Inflammatory macrophage (primary cell): ENCODE measurements at regions not wholly inside any gene's neighbourhood (a gene's known extent, or its start where the extent isn't known, plus 50 kb on each side); places are given as distances from the start of the nearest gene placed in this dataset.

ENCODE experiments used
- DNase-seq, 2 donors: peaks; one replicate each; pipeline ENCODE4 v3.0.0-alpha.2; 2020 to 2022

- DNase-seq, result no peak
These were observed 75.1 kb upstream of the PLPP4 start for GRCh38 chr10:120381931-120382330.

GRCh38 chr10:120382360-120382759 lies 74.7 kb upstream of the PLPP4 start:
- no peak for DNase-seq

GRCh38 chr10:120385992-120386391 lies 71.0 kb upstream of the PLPP4 start:
- no peak for DNase-seq

DNA sequence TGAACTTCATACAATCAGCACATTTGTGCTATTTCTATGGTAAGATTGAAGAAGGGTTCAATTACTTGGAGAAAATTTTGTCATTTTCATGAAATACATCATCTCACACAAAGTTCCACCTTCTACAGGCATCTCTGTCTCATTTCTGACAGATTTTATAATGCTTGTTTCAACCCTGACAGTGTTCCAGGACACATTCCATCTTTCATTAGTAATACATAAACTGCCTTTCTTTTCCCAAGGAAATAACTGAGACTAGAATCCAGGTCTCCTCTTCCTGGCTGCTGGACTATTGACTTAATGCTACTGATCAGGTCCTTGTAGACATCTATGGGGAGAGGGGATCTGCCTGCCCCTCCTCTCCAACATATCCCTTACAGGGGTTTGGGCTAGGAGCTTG lies 70.1 kb upstream of the PLPP4 start:
- DNase-seq, result no peak

- DNase-seq, result no peak
These were observed 69.7 kb upstream of the PLPP4 start for GRCh38 chr10:120387326-120387725.

DNA sequence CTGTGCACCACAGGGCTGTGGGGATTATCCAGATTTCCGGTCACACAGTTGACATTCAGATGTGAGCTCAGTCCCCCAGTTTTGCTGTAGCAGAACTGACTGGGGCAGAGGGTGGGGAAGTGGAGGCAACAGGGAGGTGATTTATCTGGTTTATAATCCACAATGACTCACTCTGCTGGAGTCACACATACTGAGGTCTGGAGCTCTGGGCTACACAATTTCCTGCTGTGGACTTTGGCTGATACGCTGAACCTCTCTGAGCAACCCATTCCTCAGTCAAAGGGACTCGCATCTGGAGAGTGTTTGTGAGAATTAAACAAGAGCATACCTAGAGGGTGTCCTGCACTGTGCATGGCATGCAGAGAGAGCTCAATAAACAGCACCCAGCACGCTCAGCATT lies 64.8 kb upstream of the PLPP4 start:
- no peak for DNase-seq

DNA sequence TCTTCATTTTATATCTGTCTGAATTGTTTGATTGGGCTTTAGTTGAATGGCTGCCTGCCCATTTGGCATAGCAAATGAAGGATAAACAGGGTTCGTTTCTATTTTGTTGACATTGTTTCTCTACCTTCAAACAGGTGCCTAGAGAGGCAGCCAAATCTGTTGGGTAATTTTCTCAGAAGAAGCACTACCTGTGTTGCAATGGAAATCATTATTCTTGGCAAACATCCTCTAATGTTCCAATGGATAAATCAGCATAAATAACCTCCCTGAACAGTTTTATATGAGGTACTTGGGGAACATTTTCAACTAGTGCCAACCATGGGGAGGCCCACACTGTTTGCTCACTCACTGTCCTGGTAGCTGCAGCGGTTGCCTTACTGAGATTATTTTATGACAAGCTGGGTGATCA lies 64.4 kb upstream of the PLPP4 start:
- no peak for DNase-seq

DNA sequence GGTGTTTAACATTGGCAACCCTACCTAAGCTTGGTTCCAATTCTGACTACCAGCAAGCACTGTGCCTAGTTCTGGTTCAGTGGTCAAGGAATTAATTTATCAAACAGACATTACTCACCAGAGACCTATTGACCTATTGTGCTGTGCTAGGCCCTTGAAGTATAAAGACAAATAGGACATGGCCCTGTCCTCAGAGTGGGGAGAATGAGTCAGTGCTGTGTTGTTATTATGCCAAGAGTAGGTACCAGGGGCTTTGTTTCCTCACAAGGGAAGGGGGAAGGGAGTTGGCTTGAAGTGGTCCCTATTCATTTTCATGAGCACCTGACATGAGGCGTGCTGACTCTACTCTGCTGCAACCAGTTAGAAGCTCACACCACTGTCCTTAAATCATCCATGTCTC lies 62.6 kb upstream of the PLPP4 start:
- DNase-seq, result no peak

DNA sequence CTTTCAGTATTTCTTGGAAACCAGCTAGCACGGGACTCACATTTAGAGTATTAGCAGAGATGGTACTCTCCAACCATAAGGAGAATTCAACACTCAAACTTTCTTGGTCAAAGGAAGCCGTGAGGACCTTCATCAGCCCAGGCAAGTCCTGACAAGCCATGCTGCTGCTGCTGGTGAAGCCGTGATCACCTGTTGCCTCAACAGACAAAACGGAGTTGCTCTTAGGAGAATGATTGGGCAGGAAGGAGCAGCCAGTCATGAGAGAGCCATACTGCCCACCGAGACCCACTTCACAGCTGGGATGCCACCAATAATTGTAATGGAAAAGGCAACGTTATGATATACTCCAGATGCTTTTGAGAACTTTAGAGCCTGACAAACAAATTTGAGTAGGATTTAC lies 60.8 kb upstream of the PLPP4 start:
- no peak for DNase-seq

GRCh38 chr10:120398180-120398579 lies 58.8 kb upstream of the PLPP4 start:
- DNase-seq, result no peak

DNA sequence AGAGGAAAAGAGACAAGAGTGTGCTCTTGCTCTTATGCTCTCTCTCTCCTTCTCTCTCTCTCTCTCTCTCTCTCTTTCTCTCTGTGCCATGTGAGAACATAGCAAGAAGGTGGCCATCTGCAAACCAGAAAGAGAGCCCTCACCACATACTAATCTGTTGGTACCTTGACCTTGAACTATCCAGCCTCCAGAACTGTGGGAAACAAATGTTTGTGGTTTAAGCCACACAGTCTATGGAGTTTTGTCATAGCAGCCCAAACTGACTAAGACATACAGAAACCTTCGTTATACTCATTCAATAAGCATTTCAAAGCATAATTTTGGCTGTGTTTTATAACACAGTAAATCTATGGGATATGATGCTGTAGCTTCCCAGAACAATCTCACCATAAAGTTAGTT lies 56.4 kb upstream of the PLPP4 start:
- DNase-seq, result no peak

- DNase-seq, result no peak
These were observed 54.8 kb upstream of the PLPP4 start for GRCh38 chr10:120402147-120402766.

DNA sequence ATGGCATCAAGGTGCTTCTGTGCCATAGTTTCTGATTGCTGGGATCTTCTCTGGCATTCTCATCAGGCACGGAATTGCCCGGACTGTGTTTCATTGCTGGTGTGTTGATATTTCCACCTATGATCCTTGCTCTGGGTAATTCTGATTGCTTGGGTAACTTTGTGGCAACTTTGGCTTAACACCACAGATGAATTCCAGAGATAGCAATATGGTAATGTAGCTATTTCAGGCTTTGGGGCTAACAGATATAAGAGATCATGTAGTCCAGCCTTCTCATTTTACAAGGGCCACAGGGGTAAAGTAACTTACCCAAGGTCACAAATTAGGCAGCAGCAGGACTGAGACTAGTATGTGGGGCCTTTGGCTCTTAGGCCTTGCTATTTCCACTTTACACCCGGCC lies 53.9 kb upstream of the PLPP4 start:
- DNase-seq, result no peak

DNA sequence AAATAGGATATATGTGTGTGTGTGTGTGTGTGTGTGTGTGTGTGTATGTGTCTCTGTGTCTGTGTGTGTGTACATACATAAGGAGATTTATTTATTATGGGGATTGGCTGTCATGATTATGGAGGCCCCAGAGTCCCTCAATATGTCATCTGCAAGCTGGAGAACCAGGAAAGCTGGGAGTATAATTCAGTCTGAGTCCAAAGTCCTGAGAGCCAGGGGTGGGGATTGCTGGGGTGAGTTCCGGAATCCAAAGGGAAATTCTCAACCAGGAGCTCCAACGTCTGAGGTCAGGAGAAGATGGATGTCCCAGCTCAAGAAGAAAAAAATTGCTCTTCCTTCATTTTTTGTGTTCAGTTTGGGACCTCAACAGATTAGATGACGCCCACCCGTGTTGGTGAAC lies 50.7 kb upstream of the PLPP4 start:
- no peak for DNase-seq
